IPS-NIHi11 (cell line): ENCODE measurements at regions not wholly inside any gene's neighbourhood (a gene's known extent, or its start where the extent isn't known, plus 50 kb on each side); places are given as distances from the start of the nearest gene placed in this dataset.

Experiments used
- DNase-seq: peaks from one replicate; pipeline ENCODE4 v3.0.0; 2012; ENCODE audit warnings: mixed read lengths, low spot score

- no peak for DNase-seq
These were observed 134.7 kb upstream of the SPDL1 start for GRCh38 chr5:169448826-169449225.

GRCh38 chr5:169445191-169445590 lies 138.4 kb upstream of the SPDL1 start:
- DNase-seq: no peak

- no peak for DNase-seq
These were observed 140.4 kb upstream of the SPDL1 start for GRCh38 chr5:169442913-169443784.

GRCh38 chr5:169442403-169442874 lies 141.1 kb upstream of the SPDL1 start:
- DNase-seq: no peak

GRCh38 chr5:169440107-169440705 lies 139.3 kb upstream of the SLIT3 start:
- DNase-seq: no peak

- no peak for DNase-seq
These were observed 138.4 kb upstream of the SLIT3 start for GRCh38 chr5:169439362-169439761.

GRCh38 chr5:169435506-169436229 lies 134.7 kb upstream of the SLIT3 start:
- no peak for DNase-seq

GRCh38 chr5:169433221-169433651 lies 132.3 kb upstream of the SLIT3 start:
- no peak for DNase-seq

- no peak for DNase-seq
These were observed 130.4 kb upstream of the SLIT3 start for GRCh38 chr5:169431386-169431785.

GRCh38 chr5:169430671-169431070 lies 129.7 kb upstream of the SLIT3 start:
- DNase-seq: no peak

- no peak for DNase-seq
These were observed 128.1 kb upstream of the SLIT3 start for GRCh38 chr5:169429044-169429443.

GRCh38 chr5:169426784-169427183 lies 125.8 kb upstream of the SLIT3 start:
- DNase-seq: no peak

GRCh38 chr5:169424670-169425378 lies 123.9 kb upstream of the SLIT3 start:
- no peak for DNase-seq

- no peak for DNase-seq
These were observed 123.3 kb upstream of the SLIT3 start for GRCh38 chr5:169424279-169424655.

GRCh38 chr5:169423580-169424278 lies 122.8 kb upstream of the SLIT3 start:
- no peak for DNase-seq

GRCh38 chr5:169422087-169422486 lies 121.1 kb upstream of the SLIT3 start:
- DNase-seq: no peak

GRCh38 chr5:169421677-169422076 lies 120.7 kb upstream of the SLIT3 start:
- DNase-seq: no peak

GRCh38 chr5:169417676-169418075 lies 116.7 kb upstream of the SLIT3 start:
- DNase-seq: no peak

- DNase-seq: peak; percentile 27
These were observed 115.8 kb upstream of the SLIT3 start for GRCh38 chr5:169416583-169417196.

GRCh38 chr5:169415948-169416347 lies 115.0 kb upstream of the SLIT3 start:
- no peak for DNase-seq

- no peak for DNase-seq
These were observed 114.4 kb upstream of the SLIT3 start for GRCh38 chr5:169415371-169415770.
